CD4-positive, alpha-beta T cell treated with Interleukin-1 beta for 1 hour (primary cell): ENCODE measurements at regions not wholly inside any gene's neighbourhood (a gene's known extent, or its start where the extent isn't known, plus 50 kb on each side); places are given as distances from the start of the nearest gene placed in this dataset.

Experiments used
- DNase-seq, 2 donors: peaks; one replicate each; pipeline ENCODE4 v3.0.0-alpha.2; 2020 to 2022

DNA sequence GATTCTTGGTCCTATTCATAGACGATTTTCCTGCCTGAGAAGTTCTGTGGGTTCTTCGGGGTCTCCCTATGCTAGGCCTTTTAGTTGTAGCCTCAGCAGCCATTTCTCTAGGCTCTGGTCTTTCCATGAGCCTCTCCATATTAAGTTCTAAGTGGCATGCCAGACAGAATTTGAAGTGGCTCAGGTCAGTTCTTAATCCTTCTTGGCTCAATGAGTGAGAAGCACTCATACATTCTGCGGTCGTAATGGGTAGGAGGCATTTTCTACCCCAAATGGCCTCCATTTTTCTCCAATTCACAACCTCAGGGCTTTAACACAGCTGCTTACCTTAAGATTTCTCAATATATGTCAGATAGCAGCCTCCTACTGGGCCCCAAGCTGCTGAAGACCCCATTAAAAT lies 405.3 kb upstream of the GALNT5 start:
- no peak for DNase-seq

DNA sequence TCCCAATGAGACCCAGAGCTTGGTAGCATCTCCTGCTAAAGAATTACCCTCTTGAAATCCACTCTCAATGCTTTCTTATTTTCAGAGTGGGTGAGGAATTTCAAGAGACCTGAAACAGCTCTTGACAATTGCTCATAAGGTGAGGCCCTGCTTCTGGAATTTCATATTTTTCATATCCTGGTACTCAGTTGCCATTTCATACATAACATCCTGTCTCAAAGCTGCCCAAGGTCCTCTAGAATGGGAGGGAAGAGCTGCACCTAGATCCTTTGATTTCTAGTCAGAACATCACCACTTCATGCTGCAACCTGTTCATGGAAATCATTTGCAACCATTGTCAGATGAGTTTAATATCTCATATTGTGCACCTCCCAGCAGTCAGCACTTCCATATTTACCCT lies 404.8 kb upstream of the GALNT5 start:
- DNase-seq, result no peak

DNA sequence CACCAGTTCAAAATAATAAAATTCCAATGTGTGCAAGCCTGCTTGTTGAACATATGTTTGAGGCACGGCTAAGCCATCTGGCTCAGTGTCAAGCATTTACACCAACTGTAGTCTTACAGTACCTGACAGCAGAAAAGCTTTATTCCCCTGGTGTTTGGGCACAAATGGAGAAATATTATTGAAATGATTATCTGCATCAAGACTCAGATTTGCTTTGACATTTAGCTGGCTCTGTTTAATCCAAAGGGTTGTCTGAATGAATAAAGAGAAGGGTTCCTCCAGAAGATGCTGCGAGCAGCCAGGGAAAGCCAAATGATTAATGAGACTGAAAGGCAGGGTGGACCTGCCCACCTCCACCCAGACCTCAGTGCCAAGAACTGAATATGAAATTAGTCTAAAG lies 393.2 kb upstream of the GALNT5 start:
- DNase-seq, result no peak

DNA sequence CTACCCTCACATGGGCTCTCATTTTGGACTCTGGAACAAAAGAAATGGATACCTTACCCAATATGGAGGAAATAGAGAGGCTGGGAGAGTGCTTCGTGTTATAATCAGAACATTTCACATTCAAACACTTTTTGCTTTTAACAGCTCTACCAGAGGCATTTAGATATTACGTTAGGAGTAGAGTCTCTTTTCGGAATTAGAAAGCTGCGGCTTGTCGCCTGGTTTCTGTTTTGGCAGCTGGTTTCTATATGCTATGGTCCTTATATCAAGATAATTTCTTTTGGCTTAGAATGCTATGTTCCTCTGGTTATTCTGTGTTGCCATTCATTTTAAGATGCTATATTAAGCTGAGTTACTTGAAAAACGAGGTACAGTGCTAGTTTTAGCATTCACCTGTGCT lies 392.8 kb upstream of the GALNT5 start:
- DNase-seq, result no peak

DNA sequence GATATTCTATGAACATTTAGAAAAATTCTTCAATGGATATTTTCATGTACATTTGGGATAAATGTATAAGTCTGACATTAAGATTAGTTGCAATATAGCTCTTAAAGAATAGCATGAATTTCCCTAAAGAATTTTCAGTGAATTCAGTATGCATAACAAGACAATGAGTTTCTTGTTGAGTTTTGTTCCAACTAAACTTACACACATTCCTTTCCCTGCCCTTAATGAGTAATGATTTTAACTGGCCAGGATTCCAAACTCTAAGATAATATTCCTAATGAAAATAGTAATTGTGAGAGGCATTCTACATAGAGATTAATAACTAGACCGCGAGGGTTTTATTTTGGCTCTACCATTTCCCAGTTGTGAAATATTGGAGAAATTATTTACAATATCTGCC lies 390.3 kb upstream of the GALNT5 start:
- no peak for DNase-seq

DNA sequence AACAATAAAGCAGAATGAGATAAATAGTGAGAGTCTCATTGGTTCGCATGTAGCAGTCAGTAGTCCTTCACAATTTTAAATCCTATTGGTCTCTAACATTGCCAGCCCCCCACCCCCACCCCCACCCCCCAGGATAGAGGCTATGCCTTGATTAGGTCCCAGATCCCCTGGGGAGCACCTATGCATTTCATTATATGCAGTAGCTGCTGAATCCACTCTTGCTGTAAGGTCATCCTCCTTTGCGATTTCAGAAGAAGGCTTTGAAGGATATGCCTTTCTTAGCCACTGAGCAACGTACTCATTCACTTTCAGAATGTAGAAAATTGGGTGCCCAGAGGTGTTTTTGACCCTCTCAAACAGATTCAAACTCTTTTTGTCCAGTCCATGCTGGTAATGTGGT lies 382.8 kb upstream of the GALNT5 start:
- DNase-seq, result no peak

DNA sequence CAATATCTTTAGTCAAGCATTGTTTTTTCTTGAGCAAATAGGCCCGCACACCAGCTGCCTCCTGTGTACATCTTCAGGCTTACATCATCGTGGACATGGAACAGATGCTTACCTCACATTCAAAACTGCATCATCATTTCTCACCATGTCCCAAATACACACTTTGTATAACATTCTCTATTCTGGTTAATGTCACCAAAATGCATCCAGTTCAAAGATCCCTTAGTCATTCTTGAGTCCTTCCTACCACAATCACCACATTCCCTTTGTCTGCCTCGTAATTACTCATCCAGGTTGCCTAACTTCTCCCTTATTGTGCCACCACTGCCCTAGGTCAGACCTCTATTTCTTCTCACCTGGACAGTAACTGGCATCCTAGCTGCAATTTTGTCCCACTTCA lies 373.7 kb upstream of the GALNT5 start:
- no peak for DNase-seq

DNA sequence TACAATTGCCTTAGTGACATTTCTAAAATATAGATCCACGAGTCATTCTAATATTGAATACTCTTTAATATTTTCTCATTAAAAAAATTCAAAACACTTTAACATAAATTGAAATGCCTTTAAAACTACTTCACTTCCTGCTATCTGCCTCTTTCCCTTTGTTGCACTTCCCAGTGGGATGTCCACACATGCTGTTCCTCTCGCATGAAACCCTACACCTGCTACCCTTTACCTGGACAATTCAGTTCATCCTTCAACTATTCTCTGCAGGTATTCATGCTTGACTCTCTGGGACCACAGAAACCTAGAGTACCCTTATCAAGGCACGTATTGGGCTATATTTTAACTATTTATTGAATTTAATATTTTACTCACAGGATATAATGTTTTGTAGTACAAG lies 373.3 kb upstream of the GALNT5 start:
- DNase-seq, result no peak

DNA sequence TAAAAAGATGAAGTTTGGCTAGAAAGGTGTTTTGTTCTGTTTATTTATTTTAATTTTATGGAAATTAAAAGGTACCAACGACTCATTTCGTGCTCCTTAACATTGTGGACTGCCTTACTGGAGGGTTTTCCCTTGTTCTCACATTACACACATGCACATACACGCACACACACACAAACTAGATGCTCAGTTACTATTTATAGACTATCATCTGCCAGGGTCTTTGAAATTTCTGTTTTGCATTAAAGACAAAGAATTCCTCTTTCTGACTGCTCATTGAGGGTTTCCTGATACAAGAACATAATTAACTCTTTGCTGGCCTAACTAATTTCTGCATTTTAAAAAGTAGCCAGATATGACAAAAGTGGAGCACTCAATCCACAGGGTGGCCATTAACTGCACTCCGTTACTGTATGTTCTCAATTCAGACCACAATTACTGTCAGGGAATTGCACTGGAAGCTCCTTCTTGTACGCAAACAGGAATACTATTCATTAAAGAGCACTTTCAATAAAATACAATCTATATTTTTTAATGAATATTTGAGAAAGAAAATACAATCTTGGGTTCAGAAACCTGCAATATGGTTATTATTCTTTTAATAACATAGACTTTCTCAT lies 366.9 kb upstream of the GALNT5 start:
- no peak for DNase-seq

DNA sequence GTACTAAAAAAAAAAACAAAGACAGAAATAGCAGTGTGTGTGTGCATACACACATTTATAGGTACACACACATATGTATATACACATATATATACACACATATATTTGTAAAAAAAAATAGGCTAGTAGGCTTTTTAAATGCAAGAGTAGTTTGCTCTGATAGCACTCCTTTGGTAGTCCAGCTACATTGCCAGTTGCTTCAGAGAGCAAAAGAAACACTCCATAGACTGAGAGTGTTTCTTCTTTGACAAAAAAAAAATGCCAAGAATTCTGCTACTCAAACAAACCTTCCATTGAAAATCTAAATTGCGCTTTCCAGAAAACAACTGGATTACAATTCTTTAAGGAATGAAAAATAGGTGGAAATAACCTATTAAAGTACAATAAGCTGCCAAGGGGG lies 365.9 kb upstream of the GALNT5 start:
- no peak for DNase-seq

DNA sequence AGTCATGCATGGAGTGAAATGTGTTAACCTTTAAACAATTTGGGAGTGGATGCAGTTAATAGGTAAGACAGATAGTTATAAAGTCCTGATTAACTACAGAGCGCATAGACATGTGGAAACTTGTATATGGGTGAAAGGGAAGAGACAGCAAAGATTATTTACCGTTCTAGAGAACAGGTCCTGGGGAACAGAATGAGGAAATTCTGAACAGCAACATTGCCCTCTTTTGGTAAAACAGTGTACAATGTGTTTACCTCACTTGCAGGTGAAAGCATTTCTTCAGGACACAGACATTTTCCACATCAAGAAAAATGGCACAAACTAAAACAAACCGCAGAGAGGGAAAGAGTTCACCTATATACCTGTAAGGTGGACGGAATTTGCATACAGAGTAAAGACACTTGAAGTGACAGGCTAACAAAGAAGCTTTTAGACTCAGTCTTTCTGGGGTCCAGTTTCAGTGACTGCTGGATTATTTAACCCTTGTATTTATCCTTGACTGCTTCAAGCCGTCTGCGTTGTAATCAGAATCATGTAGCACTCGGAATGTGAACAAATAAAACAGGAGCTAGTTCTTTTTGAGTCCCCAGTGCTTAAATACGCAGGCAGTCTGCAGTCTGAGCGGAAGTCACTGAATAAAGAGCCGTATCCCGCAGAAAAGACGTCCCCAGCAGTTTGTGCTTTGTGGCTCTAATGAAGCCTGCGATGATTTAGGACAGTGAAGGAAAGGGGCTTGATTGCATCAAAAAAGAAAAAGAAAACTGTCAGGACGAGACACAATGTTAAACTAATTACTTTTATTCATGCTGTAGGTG lies 364.8 kb upstream of the GALNT5 start:
- peak in 1 of 2 donors; percentile 6 for DNase-seq

DNA sequence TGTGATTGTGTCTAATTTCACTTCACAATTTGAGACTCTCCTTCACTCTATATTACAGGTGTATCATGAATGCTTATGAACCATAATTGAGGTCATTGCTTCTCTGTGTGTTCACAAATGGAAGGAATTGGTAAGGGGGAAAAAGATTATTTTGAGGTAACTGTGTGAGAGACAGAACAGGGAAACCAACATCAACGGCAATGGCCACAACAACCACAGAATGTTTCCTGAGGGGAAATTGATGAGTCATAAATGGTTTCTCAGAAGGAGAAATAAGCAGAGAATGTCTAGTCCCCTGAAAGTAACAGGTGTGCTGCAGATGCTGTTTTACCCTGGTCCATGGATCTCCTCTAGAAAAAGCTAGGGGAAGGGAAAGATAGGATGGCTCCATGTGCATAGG lies 361.2 kb upstream of the GALNT5 start:
- no peak for DNase-seq

DNA sequence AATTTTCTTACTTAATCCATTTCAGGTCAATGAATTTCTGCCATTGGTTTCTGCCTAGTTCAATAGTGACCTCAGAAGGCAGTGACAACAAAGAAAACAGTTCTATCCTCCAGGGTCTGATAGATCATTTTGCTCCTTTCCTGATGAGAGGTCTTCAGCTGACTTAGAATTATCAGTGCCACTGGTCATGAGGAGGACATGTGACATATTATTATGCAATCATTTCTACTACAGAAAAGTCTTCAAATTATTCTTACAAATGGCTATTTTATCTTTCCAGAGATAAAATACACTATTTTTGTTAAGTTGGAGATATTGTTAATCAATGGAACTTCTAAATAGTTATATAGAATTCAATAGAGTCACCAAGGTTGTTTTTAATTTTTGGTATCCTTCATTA lies 360.0 kb upstream of the GALNT5 start:
- no peak for DNase-seq

DNA sequence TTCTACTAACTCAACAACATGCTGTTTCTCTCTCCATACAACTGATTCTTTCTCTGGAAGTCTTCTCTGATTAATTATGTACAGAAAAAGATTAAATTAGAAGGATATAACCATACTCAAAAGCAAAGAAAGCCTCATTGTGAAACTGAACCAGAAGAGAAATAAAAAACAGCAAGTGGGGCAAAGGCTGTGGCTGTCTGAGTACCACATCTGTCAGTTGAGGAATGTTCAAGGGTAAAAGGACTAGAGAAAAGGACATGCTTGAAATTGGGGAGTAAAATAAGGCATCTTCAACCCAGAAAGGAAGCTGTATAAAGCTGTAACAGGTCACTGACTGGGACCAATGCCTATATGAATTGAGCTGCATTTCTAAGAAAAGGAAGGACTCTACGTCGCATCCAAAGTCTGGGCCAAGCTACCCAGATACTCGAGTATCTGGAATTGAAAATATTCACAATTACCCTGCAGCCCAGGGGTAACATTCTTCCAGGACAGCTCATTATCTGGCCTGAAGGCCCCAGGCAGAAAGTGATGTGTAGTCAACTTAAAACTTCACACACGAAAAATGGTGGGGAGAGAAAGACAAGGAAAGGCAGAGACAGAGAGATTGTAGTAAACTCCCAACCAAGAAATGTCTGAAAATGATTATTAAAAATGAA lies 356.0 kb upstream of the GALNT5 start:
- no peak for DNase-seq

DNA sequence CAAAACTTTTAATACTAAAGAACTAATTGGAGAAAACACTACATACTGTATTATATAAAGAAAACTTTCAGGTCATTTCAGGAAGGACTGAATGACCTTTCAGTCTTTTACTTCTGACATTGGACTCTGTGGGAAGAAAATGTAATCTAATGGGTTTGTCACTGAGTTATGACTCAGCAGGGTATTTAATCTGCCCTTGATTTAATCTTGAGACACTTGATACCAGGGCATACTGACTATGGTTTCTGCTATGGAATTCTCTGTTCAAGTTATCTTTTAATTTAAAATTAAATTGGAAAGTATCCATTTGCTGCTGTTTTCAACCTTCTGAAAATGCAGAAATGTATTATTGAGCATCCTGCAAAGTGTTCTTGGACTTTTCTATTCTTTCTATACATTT lies 354.2 kb upstream of the GALNT5 start:
- DNase-seq, result no peak

DNA sequence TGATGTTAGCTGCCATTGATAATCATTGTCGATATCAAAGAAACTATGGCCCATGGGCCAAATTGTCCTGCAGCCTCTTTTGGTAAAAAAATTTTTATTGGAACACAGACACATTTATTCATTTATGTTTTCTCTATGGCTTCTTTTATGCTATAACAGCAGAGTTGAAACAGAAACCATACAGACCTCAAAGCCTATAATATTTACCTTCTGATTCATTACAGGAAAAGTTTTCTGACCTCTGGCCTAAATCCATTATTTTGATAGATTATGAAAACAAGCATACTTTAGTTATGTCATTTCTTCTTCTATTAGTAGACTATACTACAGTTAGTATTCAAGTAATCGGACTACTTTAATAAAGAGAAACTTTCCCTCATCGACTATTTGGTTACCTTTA lies 349.7 kb upstream of the GALNT5 start:
- no peak for DNase-seq

DNA sequence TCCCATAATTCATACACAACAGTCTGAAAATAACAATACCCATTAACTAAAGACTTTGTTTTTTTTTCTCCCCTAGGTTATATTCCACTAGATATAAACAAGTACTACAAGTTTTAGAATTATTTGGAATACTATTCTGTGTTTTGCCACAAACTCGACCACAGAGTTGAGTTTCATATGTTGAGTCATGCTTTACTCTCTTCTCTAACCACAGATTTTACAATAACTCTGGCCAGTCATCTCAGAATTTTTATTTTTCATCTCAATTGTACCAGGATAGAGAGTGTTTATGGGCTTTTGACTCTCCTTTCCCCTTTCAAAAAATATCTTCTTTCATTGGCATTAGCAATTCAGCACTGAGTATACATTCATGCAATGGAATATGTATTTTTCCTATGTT lies 348.7 kb upstream of the GALNT5 start:
- no peak for DNase-seq

DNA sequence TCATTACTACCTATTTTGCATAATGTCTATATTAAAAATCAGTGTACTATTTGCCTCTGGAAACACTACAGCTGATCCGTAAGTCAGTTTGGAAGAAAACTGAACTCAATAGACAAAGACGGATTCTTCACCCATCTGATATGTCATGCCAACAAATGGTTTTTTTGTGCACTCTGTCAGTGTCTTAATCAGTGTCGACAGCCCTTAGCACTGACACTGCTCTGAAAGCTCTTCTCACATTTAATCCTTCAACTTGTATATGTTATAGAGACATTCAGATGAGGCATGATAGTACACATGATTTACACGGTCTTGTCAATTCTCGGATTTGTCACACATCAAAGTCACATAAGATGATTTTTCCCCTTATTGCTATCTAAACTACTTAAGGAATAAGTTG lies 347.5 kb upstream of the GALNT5 start:
- DNase-seq, result no peak

DNA sequence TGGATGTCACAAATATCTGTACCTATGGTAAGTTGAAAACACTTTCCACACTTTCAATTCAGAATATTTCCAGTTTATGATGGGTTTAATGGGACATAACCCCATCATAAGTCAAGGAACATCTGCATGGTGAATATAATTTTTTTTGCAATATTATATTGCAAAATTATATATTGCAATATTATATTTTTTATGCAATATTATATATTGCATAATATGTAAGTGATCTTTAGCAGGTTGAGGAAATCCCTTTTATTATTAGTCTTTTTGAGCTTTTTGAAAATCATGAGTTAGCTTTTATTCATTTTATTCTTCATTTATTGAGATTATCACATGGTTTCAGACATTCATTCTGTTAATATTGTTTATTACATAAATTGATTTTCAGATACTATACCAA lies 342.2 kb upstream of the GALNT5 start:
- no peak for DNase-seq

DNA sequence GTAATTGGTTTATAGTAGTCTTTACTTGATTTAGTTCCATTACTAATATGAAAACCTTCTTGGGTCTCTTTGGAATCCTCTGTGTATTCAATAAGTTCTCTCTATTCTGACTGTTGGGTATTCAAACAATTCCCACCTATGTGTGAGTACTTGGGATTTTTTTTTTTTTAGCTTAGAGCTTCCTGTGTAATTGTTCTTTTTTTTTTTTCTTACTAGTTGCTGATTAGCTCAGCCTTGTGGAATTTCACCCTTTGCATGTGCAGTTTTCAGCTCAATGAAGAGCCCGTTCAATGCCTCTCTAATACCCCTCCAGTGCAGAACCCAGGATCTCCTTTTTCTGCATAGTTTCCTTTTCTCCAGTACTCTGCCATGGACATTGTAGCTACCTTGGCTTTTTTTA lies 339.1 kb upstream of the GALNT5 start:
- no peak for DNase-seq

DNA sequence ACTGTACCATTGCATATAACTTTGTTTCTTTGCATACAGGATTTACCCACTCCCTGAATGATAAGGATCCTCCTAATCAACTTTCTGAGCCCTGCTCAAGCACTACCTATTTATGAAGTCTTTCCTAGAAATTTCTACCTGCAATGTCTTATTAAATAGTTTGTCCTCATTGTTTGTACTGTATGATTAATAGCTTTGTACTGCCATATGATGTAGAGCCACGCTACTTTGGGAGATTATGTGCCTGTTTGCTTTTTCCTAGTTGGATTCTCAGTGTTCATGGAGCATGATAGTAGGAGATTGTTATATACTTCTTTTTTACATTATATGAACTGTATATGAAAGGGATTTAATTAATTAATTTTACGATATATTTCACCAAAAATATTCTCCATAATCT lies 327.1 kb upstream of the GALNT5 start:
- no peak for DNase-seq

DNA sequence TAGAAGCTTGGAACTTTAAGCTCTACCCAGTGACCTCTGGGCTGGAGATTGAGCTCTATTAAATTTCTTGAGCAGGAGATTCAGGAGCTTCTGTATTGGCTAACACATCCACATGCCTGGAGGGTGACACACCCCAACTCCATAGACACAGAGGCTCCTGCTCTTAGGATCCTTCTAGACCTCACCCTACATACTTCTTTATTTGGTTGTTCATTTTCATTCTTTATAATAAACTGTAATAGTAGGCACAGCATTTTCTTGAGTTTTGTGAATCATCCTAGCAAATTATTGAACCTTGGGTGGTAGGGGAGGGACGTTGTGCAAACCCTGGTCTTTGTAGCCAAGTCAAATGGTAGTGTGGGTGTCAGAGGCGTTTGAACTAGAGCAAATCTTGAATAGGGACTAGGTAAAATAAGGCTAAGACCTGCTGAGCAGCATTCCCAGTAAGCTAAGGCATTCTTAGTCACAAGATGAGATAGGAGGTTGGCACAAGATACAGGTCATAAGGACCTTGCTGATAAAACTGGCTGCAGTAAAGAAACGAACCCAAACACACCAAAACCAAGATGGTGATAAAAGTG lies 323.8 kb upstream of the GALNT5 start:
- no peak for DNase-seq

DNA sequence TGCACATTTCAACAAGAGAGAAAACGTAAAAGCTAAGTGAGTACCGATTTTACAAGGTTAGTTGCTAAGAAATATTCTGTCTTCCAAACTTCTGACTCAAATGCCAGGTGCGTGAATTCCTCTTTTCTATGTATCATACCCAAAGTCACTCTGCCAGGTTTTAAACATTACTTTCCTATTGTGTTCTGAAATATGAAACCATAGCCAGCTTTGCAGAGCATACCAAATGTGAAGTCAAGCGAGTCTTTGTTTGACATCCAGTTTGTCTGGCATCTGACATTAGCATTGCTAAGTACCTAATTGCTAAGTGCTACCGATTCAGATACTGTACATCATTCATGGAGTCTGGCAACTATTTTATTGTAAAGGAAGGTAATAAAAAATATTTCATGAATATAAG lies 321.9 kb upstream of the GALNT5 start:
- no peak for DNase-seq

DNA sequence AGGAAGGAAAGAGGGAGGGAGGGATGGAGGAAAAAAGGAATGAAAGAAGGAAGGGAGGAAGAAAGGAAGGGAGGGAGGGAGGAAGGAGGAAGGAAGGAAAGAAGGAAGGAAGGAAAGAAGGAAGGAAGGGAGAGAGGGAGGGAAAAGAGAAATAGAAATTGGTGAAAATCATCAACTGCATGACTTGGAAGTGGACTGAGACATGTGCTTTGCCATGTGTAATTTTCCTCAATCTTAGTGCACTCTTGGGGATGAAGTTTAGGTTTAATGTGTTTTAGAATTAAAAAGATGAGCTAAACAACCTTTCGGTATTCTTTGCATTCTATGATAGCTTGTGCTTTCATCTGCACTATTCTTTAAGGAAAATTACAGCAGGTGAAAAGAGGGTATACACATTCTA lies 320.1 kb upstream of the GALNT5 start:
- DNase-seq, result no peak
